ENCODE measurements at regions not wholly inside any gene's neighbourhood (a gene's known extent, or its start where the extent isn't known, plus 50 kb on each side); places are given as distances from the start of the nearest gene placed in this dataset.

- CTCF ChIA-PET = no interaction called here
- Mint-ChIP-seq H3K4me1 (no peaks in the 10 kb centered on the region), H3K27ac (no peak overlapping the region), H3K36me3 (no peaks in the 10 kb centered on the region), H3K4me3 (no peak overlapping the region), H3K9me3 (no peaks in the 10 kb centered on the region), H3K27me3 (peaks cover 21% of the 10 kb centered on the region)
- no peak for DNase-seq
These were observed 246.1 kb downstream of the SHQ1 start for GRCh38 chr3:72601983-72602750.

DNA sequence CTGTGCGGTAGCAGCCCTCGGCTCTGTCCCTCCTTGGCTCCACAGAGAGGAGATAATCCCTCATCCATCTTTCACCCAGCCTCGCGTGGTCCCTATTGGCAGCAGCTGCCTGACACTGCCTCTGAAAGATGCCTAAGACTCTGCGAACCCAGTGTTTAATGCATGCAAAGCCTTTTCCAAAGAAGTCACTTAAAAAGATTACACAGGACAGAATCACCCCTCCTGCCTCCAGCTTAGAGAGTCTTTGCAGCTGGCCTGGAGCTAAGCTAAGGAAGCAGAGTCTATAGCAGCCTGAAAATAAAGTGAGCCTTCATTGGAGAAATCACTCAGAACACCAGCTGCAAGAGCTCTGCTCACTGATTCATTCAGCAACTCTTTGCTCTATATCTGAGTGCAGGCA, 247.2 kb downstream of the SHQ1 start:
- no peaks in the 10 kb centered on the region for H3K4me1 Mint-ChIP-seq
- no peak overlapping the region for H3K4me3 Mint-ChIP-seq
- H3K9me3 Mint-ChIP-seq = no peaks in the 10 kb centered on the region
- CTCF ChIA-PET = no interaction called here
- no peaks in the 10 kb centered on the region for H3K36me3 Mint-ChIP-seq
- peaks cover 21% of the 10 kb centered on the region for H3K27me3 Mint-ChIP-seq
- no peak for DNase-seq
- no peak overlapping the region for H3K27ac Mint-ChIP-seq

- Mint-ChIP-seq H3K27me3 (peaks cover 16% of the 10 kb centered on the region), H3K4me1 (no peaks in the 10 kb centered on the region), H3K36me3 (no peaks in the 10 kb centered on the region), H3K4me3 (no peak overlapping the region), H3K9me3 (no peaks in the 10 kb centered on the region), H3K27ac (no peak overlapping the region)
- DNase-seq = no peak
- CTCF ChIA-PET = no interaction called here
These were observed 250.5 kb downstream of the SHQ1 start for GRCh38 chr3:72597756-72598195.

GRCh38 chr3:72597043-72597442, 251.2 kb downstream of the SHQ1 start:
- H3K27me3 Mint-ChIP-seq = peaks cover 16% of the 10 kb centered on the region
- no peaks in the 10 kb centered on the region for H3K9me3 Mint-ChIP-seq
- no peak overlapping the region for H3K4me3 Mint-ChIP-seq
- DNase-seq = no peak
- CTCF ChIA-PET = no interaction called here
- H3K27ac Mint-ChIP-seq = no peak overlapping the region
- H3K4me1 Mint-ChIP-seq = no peaks in the 10 kb centered on the region
- no peaks in the 10 kb centered on the region for H3K36me3 Mint-ChIP-seq

DNA sequence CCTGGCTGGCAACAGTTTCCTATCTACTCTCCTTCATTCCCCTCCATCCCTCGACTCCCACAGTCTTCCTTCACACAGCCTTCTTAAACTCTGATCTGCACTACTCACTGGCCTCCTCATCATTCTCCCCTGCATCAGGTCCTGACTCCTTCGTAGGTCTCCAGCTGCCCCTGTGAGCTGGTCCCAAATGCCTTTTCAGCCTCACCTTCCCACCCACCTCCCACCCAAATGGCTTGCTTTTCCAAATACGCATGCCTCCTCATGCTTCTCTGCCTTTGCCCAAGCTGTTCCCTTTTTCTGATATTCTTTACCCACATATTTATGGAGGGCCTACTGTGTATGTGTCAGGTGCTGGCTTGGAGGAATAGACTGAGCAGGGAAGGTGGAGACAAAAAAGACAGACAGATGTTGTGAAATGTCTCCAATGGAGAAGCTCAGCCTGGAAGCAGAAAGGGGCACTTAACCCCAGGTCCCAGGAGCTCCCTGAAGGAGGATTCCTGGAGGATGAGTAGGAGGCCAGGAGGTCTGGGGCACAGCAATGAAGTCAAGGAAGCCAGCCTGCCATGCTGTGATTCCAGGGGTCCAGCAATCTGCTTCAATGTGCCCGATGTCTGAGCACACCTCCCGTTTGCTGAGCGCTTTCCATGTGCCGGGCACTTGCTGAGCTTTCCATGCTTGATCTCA, 252.2 kb downstream of the SHQ1 start:
- Mint-ChIP-seq H3K9me3 (no peaks in the 10 kb centered on the region), H3K27me3 (peaks cover 11% of the 10 kb centered on the region), H3K27ac (no peak overlapping the region), H3K4me3 (no peak overlapping the region), H3K4me1 (no peaks in the 10 kb centered on the region), H3K36me3 (no peaks in the 10 kb centered on the region)
- DNase-seq = no peak
- CTCF ChIA-PET = no interaction called here

- DNase-seq = no peak
- Mint-ChIP-seq H3K4me3 (no peak overlapping the region), H3K4me1 (no peaks in the 10 kb centered on the region), H3K9me3 (no peaks in the 10 kb centered on the region), H3K27ac (no peak overlapping the region), H3K36me3 (no peaks in the 10 kb centered on the region), H3K27me3 (peaks cover 8% of the 10 kb centered on the region)
- CTCF ChIA-PET = no interaction called here
These were observed 252.9 kb downstream of the SHQ1 start for GRCh38 chr3:72595376-72595775.

DNA sequence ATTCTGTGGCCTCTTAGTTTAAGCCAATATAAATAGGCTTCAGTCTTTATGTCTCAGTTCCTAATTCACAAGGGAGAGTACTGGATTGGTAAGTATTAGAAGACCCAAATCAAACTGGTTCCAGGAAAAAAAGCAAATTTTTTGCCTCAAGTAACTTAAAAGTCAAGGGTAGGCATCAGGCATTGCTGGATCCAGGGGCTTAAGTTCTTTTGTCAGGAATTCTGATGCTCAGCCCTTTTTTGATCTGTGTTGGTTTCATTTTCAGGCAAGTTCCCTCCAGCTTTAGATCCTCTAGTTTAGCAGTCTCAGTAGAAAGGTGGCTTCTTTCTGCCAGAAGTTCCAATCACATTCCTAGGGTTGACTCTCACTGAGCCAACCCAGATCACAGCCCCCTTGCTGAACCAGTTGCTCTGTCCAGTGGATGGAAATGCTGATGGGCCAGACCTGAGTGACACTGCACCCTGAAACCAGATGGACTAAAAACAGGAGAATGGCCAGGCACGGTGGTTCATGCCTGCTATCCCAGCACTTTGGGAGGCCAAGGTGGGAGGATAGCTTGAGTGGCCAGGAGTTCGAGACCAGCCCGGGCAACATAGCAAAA, 253.5 kb downstream of the SHQ1 start:
- Mint-ChIP-seq H3K27me3 (peaks cover 5% of the 10 kb centered on the region), H3K4me3 (no peak overlapping the region), H3K36me3 (no peaks in the 10 kb centered on the region), H3K27ac (no peak overlapping the region), H3K4me1 (no peaks in the 10 kb centered on the region), H3K9me3 (no peaks in the 10 kb centered on the region)
- no peak for DNase-seq
- CTCF ChIA-PET = no interaction called here

GRCh38 chr3:72593881-72594397, 254.3 kb downstream of the SHQ1 start:
- no peak overlapping the region for H3K27ac Mint-ChIP-seq

DNA sequence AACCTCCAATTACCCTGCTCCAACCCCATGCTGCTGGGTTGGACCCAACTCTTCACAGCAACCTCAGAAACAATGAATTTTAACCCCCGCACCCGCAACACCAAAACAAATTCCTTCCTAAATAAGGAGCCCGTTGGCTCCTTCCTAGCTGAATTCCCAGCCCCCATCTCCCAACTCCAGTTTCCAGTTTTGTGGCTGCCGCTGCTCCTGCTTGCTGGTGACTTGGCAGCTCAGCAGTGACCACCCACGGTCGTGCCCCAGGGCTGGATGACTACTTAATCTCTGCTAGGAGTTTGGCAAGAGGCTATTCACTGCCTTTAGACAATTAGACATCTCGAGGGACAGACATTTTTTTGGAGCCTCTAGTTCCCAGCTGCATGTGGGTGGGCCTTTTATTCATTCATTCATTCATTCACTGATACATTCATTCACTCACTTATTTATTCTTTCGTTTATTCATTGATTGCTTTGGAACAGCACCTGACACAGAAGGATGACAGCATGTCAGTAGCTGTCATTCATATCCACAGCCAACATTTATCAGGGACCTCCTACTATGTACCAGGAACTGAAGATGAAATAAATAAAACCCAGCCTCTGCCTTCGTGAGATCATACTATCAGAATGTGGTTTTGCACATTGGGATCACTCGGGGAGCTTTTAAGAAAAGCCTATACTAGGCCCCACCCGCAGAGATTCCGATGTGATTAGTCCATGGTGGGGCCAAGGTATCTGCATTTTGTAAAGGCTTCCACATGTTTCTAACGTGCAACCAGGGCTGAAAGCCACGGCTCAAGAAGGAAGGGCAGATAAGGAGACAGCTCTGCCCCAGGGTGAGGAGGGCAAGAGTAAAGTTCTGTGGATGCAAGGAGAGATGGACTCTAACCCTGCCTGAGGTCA, 256.5 kb downstream of the SHQ1 start:
- Mint-ChIP-seq H3K9me3 (no peaks in the 10 kb centered on the region), H3K4me1 (no peaks in the 10 kb centered on the region), H3K27me3 (peaks cover 3% of the 10 kb centered on the region), H3K36me3 (no peaks in the 10 kb centered on the region), H3K4me3 (no peak overlapping the region), H3K27ac (no peak overlapping the region)
- DNase-seq = no peak
- CTCF ChIA-PET = interaction anchor here (1.1 kb wide), 1 partner anchor 74 kb away, joined by 3 read pairs; no protein-coding TSS in a partner anchor

More at GRCh38 chr3:72593881-72594397, 254.3 kb downstream of the SHQ1 start:
- Mint-ChIP-seq H3K27me3 (peaks cover 3% of the 10 kb centered on the region), H3K9me3 (no peaks in the 10 kb centered on the region), H3K4me1 (no peaks in the 10 kb centered on the region), H3K36me3 (no peaks in the 10 kb centered on the region), H3K4me3 (no peak overlapping the region)
- CTCF ChIA-PET = interaction anchor here (0.7 kb wide), 1 partner anchor 73 kb away, joined by 3 read pairs; no protein-coding TSS in a partner anchor
- no peak for DNase-seq

- no peaks in the 10 kb centered on the region for H3K4me1 Mint-ChIP-seq
- no peak overlapping the region for H3K4me3 Mint-ChIP-seq
- H3K9me3 Mint-ChIP-seq = no peaks in the 10 kb centered on the region
- CTCF ChIA-PET = interaction anchor here (1.1 kb wide), 1 partner anchor 75 kb away, joined by 3 read pairs; no protein-coding TSS in a partner anchor
- no peaks in the 10 kb centered on the region for H3K36me3 Mint-ChIP-seq
- H3K27ac Mint-ChIP-seq = no peak overlapping the region
- peaks cover 3% of the 10 kb centered on the region for H3K27me3 Mint-ChIP-seq
- no peak for DNase-seq
These were observed 257.5 kb downstream of the SHQ1 start for GRCh38 chr3:72590732-72591221.

DNA sequence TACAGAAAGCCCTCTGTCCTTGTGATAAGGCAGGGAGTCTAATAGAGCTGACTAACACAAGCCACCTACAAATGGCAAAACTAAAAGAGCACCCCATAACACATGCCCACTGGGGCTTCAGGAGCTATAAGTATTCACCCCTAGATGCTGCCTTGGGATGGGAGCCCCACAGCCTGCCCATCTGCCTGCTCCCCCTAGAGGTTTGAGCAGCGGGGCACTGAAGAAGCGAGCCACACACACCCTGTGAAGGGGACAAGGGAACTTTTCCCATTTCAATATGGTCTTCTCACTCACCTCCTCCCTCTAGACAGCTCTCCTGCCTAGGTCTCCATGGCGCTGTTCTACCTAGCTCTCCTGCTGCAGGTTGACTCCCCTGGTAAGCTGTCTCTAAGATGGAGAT, 261.0 kb downstream of the SHQ1 start:
- Mint-ChIP-seq H3K9me3 (no peaks in the 10 kb centered on the region), H3K36me3 (no peaks in the 10 kb centered on the region), H3K4me3 (no peak overlapping the region), H3K27me3 (no peaks in the 10 kb centered on the region), H3K27ac (no peak overlapping the region), H3K4me1 (no peaks in the 10 kb centered on the region)
- DNase-seq = no peak
- CTCF ChIA-PET = no interaction called here

DNA sequence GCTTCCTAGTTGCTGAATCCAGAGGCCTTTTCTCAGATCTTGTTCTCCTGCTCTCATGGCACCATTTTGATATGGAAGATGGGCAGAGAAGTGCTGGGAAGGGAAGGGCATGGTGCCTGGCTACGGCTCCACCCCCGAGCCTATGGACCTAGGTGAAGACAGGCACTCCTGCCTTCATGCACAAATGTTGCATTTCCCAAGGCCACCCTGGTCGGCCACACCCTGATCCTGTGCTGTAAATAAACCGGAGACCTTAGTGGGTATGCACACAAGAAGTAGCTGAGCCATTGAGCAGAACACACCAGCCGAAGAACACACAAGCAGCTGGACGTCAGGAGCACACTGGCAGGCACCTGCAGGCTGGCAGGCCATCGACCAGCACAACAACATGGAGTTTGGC, 261.6 kb downstream of the SHQ1 start:
- DNase-seq = no peak
- Mint-ChIP-seq H3K27me3 (no peaks in the 10 kb centered on the region), H3K4me1 (no peaks in the 10 kb centered on the region), H3K4me3 (no peak overlapping the region), H3K27ac (no peak overlapping the region), H3K36me3 (no peaks in the 10 kb centered on the region), H3K9me3 (no peaks in the 10 kb centered on the region)
- CTCF ChIA-PET = no interaction called here

DNA sequence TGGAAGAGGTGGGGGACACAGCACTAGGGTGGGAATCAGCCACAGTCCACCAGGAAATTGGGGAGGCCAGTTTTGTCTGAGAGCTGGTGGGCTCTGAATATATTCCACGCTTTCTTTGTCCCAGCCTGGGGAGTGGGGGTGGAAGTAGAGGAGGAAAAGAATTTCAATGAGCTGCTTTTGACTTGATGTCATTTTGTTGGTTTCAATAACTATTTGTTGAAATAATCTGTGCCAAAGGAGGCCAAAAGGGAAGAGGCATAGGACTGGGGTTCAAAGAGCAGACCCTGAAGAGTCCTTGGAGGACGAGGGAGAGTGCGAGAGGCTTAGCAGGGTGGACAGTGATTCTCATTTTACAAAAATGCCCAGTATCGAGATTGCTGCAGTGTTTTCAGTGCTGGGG, 262.3 kb downstream of the SHQ1 start:
- CTCF ChIA-PET = no interaction called here
- H3K27me3 Mint-ChIP-seq = no peaks in the 10 kb centered on the region
- H3K36me3 Mint-ChIP-seq = no peaks in the 10 kb centered on the region
- no peak for DNase-seq
- no peaks in the 10 kb centered on the region for H3K4me1 Mint-ChIP-seq
- H3K27ac Mint-ChIP-seq = no peak overlapping the region
- no peaks in the 10 kb centered on the region for H3K9me3 Mint-ChIP-seq
- no peak overlapping the region for H3K4me3 Mint-ChIP-seq

DNA sequence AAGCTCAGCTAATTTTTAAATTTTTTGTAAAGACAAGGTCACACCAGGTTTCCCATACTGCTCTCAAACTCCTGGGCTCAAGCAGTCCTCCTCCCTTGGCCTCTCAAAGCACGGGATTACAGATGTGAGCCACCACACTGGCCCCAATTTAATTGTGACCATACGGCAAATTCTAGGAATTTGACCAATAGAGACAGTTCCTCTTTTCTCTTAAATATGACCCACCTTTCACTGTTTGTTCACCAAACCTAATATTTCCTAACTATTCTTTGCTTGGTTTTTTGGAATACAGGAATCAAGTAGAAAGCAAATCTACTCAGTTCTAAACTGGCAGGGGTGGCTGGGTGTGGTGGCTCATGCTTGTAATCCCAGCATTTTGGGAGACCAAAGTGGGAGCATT, 264.0 kb downstream of the SHQ1 start:
- Mint-ChIP-seq H3K27me3 (no peaks in the 10 kb centered on the region), H3K36me3 (no peaks in the 10 kb centered on the region), H3K27ac (no peak overlapping the region), H3K4me3 (no peak overlapping the region), H3K9me3 (no peaks in the 10 kb centered on the region), H3K4me1 (no peaks in the 10 kb centered on the region)
- no peak for DNase-seq
- CTCF ChIA-PET = no interaction called here

All from activated naive CD4-positive, alpha-beta T cell treated with anti-CD3 and anti-CD28 coated beads, Interleukin-2, amount 10 ng/mL, durations not matched to agents 7 days and 5 days (primary cell).